ENCODE measurements at regions not wholly inside any gene's neighbourhood (a gene's known extent, or its start where the extent isn't known, plus 50 kb on each side); places are given as distances from the start of the nearest gene placed in this dataset.

GRCh38 chr13:97621025-97621424 is 187.1 kb downstream of the RAP2A start:
- POLR2A ChIA-PET: no interaction called here
- 54% methylated on average over 15 of the region's 15 CpGs for WGBS (ENCODE audit: low lambda C conversion rate)
- TF ChIP-seq RCOR1 (IDR thresholded peaks at IDR 0.05; ENCODE audit: low read length): no peak
- no peak for TF ChIP-seq GATA2 (CRISPR knock-in tag; IDR thresholded peaks at IDR 0.05)
- TF ChIP-seq TEAD4 (IDR thresholded peaks at IDR 0.05; ENCODE audit: borderline replicate concordance, insufficient read depth): no peak
- no peak for TF ChIP-seq PBX3 (IDR thresholded peaks at IDR 0.05)
- TF ChIP-seq EZH2phosphoT487 (IDR thresholded peaks at IDR 0.05; ENCODE audit: borderline replicate concordance, low read depth): no peak
- no peak for TF ChIP-seq CHD2 (IDR thresholded peaks at IDR 0.05; ENCODE audit: low read length, partially characterized antibody)
- TF ChIP-seq MAX (IDR thresholded peaks at IDR 0.05; ENCODE audit: low read depth): no peak
- no peak for TF ChIP-seq TCF12 (IDR thresholded peaks at IDR 0.05)
- TF ChIP-seq CTCF (IDR thresholded peaks at IDR 0.05): no peak
- no peak for TF ChIP-seq FOXM1 (IDR thresholded peaks at IDR 0.05; ENCODE audit: low read depth)
- no peak for TF ChIP-seq EP300 (IDR thresholded peaks at IDR 0.05; ENCODE audit: borderline replicate concordance in 1 of 2, low read depth in 1 of 2, low read length in 1 of 2)
- no peak for TF ChIP-seq USF1 (IDR thresholded peaks at IDR 0.05; ENCODE audit: borderline replicate concordance, low read depth)
- TF ChIP-seq JUND (IDR thresholded peaks at IDR 0.05): no peak
- no peak for TF ChIP-seq USF2 (IDR thresholded peaks at IDR 0.05; ENCODE audit: borderline replicate concordance, low read depth, low read length)
- TF ChIP-seq RFX5 (IDR thresholded peaks at IDR 0.05; ENCODE audit: low read length): no peak
- TF ChIP-seq IRF3 (IDR thresholded peaks at IDR 0.05; ENCODE audit: low read depth, low read length): no peak
- TF ChIP-seq SIN3A (IDR thresholded peaks at IDR 0.05; ENCODE audit: borderline replicate concordance, low read depth, low read length): no peak
- TF ChIP-seq POLR2AphosphoS5 (IDR thresholded peaks at IDR 0.05; ENCODE audit: low read depth, low read length): no peak
- no peak for TF ChIP-seq GABPA (IDR thresholded peaks at IDR 0.05; ENCODE audit: low read depth)
- Histone ChIP-seq H3K9ac (no peak overlapping the region), H3K27ac (ENCODE audit: low read depth in 2 of 2, low read length in 1 of 2) (no peak overlapping the region), H3K9me2 (no peaks in the 10 kb centered on the region), H3K36me3 (replicated peaks in 1 of 2; ENCODE audit: control insufficient read depth in 1 of 2, insufficient read depth in 2 of 2, low read length in 1 of 2) (no peaks in the 10 kb centered on the region), H3K4me3 (ENCODE audit: low read depth in 2 of 2, low read length in 1 of 2) (no peak overlapping the region), H4K20me1 (ENCODE audit: insufficient read depth) (no peaks in the 10 kb centered on the region), H2AFZ (ENCODE audit: low read depth) (no peak overlapping the region), H3F3A (replicated peaks; ENCODE audit: insufficient read depth) (no peaks in the 10 kb centered on the region), H3K27me3 (ENCODE audit: insufficient read depth) (no peaks in the 10 kb centered on the region; the same call in 1 of the 2 replicates), H3K4me2 (no peak overlapping the region), H3K79me2 (ENCODE audit: insufficient read depth) (no peaks in the 10 kb centered on the region), H3K9me3 (no peaks in the 10 kb centered on the region), H3K4me1 (ENCODE audit: control insufficient read depth in 1 of 2, insufficient read depth in 2 of 2, low read depth in 1 of 2, low read length in 1 of 2) (no peaks in the 10 kb centered on the region)
- no peak for DNase-seq
- CTCF ChIA-PET: interaction anchor here (0.9 to 1.3 kb wide), 2 partner anchors 17 to 198 kb away, joined by 3 to 4 read pairs; no protein-coding TSS in a partner anchor
